Esophagus muscularis mucosa (tissue), 4 donors: ENCODE measurements at regions not wholly inside any gene's neighbourhood (a gene's known extent, or its start where the extent isn't known, plus 50 kb on each side); places are given as distances from the start of the nearest gene placed in this dataset.

Experiments
- EP300 ChIP-seq: sonication (generic); formaldehyde crosslinking; IDR thresholded peaks from one replicate; pipeline ENCODE4 v1.6.1; 2017; ENCODE audit warnings: antibody characterized with exemption
- POLR2A ChIP-seq: fragments of 450-650 bp; IDR thresholded peaks from one replicate; pipeline ENCODE4 v1.6.1; 2017; ENCODE audit warnings: antibody characterized with exemption, moderate library complexity, mild to moderate bottlenecking, low read depth
- POLR2AphosphoS5 ChIP-seq, 2 donors: sonication (generic); formaldehyde crosslinking; IDR thresholded peaks; one replicate each; pipeline ENCODE4 v1.6.1; 2017; ENCODE audit warnings: antibody characterized with exemption in 2 of 2
- TF ChIP-seq, protein P1 (sequence below), 3 experiments: fragments of 200-600 bp in 2 of 3; fragments of 450-650 bp in 1 of 3; sonication (generic) in 2 of 3; IDR thresholded peaks; one replicate each; pipeline ENCODE4 v1.5.1; 2017 to 2019; ENCODE audit warnings: antibody characterized with exemption in 3 of 3, mild to moderate bottlenecking in 2 of 3, moderate library complexity in 1 of 3

DNA sequence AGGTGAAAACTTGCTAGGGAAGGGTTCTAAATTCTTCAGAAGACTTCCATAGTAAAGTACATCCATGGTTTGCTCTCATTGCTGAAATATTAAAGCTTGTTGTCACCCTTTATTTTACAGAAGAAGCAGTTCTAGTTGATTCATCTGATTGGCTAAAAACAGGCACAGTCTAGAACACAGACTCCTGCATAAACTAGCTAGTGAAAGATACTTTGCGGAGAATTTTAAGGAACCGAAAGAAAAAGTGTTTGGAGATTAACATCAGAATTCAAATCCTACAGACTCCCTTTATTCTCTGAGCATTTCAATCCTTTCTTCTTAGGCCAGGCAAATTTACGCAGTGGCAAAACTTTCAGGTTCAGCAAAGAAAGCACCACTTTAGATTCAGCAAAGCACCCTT, 1076.5 kb upstream of the ZEB2 start:
- TF ChIP-seq POLR2A (no peak), POLR2AphosphoS5 (IDR thresholded peaks at IDR 0.05) (no peak), EP300 (no peak)
- TF ChIP-seq, protein P1, sequence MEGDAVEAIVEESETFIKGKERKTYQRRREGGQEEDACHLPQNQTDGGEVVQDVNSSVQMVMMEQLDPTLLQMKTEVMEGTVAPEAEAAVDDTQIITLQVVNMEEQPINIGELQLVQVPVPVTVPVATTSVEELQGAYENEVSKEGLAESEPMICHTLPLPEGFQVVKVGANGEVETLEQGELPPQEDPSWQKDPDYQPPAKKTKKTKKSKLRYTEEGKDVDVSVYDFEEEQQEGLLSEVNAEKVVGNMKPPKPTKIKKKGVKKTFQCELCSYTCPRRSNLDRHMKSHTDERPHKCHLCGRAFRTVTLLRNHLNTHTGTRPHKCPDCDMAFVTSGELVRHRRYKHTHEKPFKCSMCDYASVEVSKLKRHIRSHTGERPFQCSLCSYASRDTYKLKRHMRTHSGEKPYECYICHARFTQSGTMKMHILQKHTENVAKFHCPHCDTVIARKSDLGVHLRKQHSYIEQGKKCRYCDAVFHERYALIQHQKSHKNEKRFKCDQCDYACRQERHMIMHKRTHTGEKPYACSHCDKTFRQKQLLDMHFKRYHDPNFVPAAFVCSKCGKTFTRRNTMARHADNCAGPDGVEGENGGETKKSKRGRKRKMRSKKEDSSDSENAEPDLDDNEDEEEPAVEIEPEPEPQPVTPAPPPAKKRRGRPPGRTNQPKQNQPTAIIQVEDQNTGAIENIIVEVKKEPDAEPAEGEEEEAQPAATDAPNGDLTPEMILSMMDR (IDR thresholded peaks at IDR 0.05), result no peak
